Medulla oblongata (tissue), 1 donor: ENCODE measurements at regions not wholly inside any gene's neighbourhood (a gene's known extent, or its start where the extent isn't known, plus 50 kb on each side); places are given as distances from the start of the nearest gene placed in this dataset.

Experiments used
- DNase-seq: peaks from one replicate; pipeline ENCODE4 v3.0.0-alpha.2; 2015; ENCODE audit errors: extremely low spot score

DNA sequence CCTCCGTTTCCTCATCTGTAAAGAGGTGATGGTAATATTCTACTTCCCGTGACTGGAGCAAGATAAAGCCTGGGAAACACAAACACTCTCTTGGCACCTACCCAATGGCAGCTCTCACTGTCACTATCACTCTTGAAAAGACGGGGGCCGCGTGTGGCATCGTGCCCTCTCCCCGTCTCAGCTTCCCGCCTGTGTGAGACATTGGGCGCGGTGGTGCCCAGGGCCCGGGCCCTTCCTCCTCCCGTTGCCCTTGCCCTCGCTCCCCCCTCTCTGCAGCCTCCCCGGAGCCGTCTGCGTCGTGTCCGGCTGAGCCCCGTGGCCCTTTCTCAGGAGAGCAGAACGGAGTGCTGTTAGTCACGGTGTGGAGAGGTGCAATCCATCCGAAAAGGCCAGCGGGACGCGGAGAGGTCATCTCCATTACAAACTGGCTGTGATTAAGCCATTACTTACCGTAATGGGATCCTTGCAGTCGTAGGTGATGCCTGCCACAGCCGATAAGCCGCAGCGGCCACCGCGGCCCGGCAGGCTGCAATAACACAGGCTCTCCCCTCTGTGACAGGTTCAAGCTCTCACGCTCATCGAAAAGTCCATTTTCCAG lies 156.4 kb upstream of the ZC3H12A start:
- no peak for DNase-seq

- DNase-seq, result no peak
Measured at GRCh38 chr1:37318490-37318889, 155.9 kb upstream of the ZC3H12A start.

GRCh38 chr1:37319284-37319683 lies 155.1 kb upstream of the ZC3H12A start:
- DNase-seq, result no peak

- DNase-seq, result no peak
Measured at GRCh38 chr1:37323486-37324377, 150.6 kb upstream of the ZC3H12A start.

GRCh38 chr1:37325010-37325409 lies 149.4 kb upstream of the ZC3H12A start:
- peak; percentile 94 for DNase-seq

- no peak for DNase-seq
Measured at GRCh38 chr1:37325509-37326437, 148.6 kb upstream of the ZC3H12A start.

DNA sequence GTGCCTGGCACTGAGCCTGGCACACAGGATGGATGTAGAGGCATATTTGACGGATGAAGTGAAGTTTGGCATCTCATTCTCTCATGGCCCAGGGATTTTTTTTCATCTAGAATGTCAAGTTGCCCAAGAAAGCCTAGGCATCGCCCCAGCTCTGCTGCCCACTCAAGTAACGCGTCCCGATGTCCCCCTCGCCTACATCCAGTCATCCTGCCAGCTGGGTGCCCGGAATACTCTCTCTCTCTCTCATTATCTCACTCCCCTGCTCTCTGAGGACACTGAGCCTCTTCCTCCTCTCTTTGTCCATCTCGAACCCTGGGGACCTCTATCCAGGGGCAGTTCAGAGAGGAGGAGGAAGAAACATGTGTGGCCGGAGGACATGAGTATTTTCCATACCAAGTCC lies 142.3 kb upstream of the ZC3H12A start:
- no peak for DNase-seq

DNA sequence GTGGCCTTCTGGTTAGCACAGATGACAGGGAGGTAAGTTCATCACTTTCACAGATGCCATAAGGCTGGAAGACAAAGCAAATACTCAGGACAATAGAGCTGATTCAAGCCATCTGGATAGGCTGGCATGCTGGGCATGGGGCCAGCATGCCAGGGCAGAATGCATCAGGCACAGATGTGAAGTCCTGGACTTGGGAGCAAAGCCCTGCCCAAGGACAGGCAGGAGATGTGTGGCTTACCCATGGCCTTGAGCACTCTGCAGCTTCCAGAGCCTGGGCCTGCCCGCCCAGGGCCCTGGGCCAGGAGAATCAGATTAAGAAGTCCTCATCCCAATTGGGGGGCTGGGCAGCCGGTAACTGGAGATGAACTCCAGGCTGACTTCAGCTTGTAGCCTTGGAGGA lies 135.7 kb upstream of the ZC3H12A start:
- peak; percentile 92 for DNase-seq

- DNase-seq, result no peak
Measured at GRCh38 chr1:37342736-37343135, 131.6 kb upstream of the ZC3H12A start.

DNA sequence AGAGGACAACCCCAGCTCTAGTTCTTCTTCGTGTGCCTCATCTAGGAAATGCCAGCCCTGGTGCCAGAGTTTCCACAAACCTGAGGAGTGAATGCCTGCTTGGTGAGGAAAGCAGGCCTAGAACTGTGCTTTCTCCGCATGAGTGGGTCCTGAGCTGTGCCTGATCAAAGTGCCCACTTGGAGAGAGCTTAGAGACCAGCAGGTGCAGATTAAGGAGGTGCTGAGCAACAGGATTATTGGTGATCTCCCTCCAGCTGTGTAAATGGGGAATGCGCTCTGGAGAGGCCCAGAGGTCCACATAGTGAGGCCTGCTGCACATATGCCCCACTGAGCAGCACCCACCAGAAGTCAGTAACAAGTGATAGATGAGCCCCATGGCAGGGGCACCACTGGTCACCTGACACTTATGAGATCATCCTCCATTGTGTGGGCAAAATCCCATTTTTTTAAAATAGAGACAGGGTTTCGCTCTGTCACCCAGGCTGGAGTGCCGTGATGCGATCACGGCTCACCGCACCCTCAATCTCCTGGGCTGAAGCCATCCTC lies 127.2 kb upstream of the ZC3H12A start:
- DNase-seq, result no peak

GRCh38 chr1:37353871-37354270 lies 120.5 kb upstream of the ZC3H12A start:
- no peak for DNase-seq

DNA sequence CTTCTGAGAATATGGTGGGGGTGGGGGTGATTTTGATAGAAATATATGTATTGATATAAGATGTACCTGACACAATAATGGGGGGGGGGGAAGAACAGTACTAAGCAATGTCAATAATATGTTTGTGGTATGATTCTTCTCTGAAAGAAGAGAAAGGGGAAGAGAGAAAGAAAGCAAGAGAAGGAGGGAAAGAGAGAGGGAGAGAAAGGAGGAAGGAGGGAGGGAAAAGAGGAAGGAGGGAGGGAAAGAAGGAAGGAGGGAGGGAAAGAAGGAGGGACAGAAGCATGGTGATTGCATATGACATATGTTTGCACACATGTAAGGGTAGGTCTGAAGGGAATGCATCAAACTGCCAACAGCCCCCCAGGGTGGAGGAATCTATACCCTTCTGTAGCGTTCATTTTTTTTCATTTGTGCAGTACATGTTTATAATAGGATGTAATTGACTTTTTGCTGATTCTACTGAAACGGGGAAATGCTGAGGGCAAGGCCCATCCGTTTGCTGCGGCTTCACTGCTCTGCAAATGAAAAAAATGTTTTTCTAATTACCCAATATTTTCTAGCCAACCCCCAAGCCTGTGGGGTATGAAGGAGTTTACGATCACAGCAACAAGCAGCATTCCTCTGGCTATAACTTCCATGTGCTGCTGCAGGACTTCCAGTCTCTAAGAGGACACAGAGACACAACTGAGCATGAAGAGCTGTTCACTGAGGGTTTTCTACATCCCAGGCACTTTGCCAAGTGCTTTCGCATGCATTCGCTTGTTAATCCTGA lies 119.3 kb upstream of the ZC3H12A start:
- no peak for DNase-seq

DNA sequence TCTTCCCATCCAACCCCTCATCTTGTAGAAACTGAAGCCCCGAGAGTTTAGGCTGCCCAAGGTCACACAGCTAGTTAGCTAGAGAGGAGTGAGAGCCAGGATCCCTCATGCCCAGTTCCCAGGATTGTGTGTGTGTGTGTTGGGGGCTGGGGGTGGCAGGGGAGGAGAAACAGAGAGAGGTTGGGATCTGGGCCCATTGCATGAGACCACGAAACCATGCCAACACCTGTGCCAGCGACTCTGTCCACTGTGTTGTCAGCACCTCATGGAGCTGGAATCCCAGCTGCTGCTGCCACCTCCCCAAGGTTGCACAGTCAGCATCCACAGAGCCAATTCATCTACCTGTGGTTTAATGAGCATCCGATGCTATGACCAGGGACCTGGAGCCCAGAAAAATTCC lies 115.4 kb upstream of the ZC3H12A start:
- no peak for DNase-seq

DNA sequence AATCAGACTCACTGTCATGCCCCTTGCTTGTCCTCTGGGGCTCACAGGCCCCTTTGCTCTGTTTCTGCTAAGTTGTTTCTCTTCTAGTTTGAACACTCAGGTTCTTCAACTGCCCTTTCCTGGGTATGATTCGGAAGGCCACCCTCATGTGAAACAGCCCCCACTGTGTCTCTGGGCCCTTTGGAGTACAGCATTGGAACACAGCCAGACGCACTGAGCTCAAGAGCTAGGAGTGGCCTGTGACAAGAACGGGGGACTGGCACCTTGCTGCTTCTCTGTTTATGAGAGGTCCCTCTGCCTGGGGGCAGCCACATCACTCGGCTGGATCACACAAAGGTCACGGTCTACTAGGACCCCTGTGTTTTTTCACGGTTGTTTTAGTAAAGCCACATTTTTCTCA lies 114.4 kb upstream of the ZC3H12A start:
- no peak for DNase-seq

GRCh38 chr1:37362594-37363385 lies 111.6 kb upstream of the ZC3H12A start:
- no peak for DNase-seq

DNA sequence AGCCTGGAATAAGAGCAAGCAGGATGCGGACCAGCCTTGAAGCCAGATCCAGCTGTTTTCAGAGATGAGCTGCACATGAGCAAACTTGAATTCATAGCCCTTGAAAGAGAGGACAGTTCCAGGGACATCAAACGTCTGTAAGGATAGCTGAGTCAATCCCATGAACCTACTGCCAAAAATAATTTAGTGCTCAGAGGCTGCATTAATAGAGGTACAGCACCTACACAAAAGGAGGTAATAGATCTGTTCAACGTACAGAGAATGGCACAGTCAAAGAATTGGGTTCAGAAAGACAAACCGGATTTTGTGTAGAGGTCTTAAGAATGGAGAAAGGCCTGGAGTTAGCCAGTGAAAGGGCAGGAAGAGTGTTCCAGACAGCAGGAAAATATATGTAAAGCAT lies 110.8 kb upstream of the ZC3H12A start:
- DNase-seq, result no peak

DNA sequence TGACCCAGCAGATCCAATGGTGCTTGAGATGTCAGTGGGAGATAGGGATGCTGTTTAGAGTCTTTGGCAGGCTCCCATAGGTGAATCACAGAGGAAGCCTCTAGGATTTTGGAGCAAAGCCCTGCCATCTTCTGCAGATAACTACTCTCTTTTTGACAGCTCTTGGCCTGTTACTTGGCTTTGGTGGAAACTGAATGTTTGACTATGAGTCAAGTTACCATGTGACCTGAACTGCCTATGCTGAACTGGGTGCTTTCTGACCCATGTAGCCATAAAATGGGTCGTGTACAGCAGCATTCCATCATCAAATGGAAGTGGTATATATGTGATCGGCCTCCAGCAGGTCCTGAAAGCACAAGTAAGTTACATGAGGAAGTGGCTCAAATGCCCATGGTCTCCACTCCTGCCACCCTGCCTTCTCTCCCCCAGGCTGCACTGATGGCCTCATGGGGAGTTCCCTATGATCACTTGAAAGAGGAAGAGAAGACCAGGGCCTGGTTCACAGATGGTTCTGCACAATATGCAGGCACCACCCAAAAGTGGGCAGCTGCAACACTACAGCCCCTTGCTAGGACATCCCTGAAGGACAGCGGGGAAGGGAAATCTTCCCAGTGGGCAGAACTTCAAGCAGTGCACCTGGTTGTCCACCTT lies 105.6 kb upstream of the ZC3H12A start:
- DNase-seq, result peak; percentile 39

DNA sequence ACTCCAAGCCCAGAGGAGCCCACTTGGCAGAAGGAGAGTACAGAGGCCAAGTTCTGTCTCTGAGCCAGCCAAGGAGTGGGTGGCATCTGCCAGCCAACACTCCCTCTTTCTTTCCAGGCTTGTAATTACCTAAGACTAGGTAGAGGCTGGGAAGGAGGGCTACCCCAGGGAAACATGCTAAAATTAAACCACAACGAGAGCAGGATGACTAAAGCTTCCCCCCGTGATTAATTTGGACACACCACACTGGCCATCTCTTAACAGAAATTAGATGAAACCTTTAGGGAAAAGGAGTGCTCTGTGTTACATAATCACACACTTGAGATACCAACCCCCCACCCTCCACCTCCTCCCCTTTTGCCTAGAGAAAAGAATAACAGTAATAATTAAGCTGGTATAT lies 102.1 kb upstream of the ZC3H12A start:
- DNase-seq, result no peak

DNA sequence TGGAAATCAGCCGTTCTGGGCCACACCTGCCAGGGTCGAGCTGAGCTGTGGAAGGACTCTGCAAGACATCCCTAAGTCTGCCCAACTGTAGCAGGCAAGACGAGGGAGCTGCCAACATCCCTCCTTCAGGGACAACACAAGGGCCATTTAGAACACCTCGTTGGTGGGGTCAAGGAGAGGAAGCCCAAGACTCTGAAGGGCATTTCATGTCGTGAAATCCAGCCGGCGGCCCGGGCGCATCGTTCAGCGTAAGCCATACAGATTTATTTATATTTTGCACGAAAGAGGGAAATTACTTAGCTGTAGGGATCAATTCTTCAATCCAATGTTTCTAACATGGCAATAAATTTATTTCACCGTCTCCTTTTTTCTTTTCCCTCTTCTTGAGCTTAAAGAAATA lies 101.7 kb upstream of the ZC3H12A start:
- DNase-seq, result no peak

- DNase-seq, result no peak
Measured at GRCh38 chr1:37373413-37373812, 101.0 kb upstream of the ZC3H12A start.
